Breast epithelium (tissue), 4 donors: ENCODE measurements at regions not wholly inside any gene's neighbourhood (a gene's known extent, or its start where the extent isn't known, plus 50 kb on each side); places are given as distances from the start of the nearest gene placed in this dataset.

Experiments
- DNase-seq, 2 donors: peaks; one replicate each; pipeline ENCODE4 v3.0.0-alpha.2; 2019; ENCODE audit warnings: low spot score in 2 of 2
- H3K27ac ChIP-seq, 2 donors: fragments of 200-600 bp; sonication (generic) in 1 of 2; one replicate each; pipeline ENCODE4 v1.5.1; 2016 to 2019; ENCODE audit warnings: mild to moderate bottlenecking in 1 of 2
- H3K27me3 ChIP-seq, 2 donors: fragments of 200-600 bp; sonication (generic) in 1 of 2; one replicate each; pipeline versions ENCODE4 v1.5.1 to v1.6.0; 2017 to 2019; ENCODE audit warnings: control low read depth in 1 of 2, mild to moderate bottlenecking in 1 of 2
- H3K36me3 ChIP-seq: fragments of 200-600 bp; one replicate; pipeline ENCODE4 v1.5.1; 2019
- H3K4me1 ChIP-seq, 2 donors: fragments of 200-600 bp; sonication (generic); one replicate each; pipeline ENCODE4 v1.5.1; 2016 to 2019; ENCODE audit warnings: control low read depth in 1 of 2
- H3K4me3 ChIP-seq, 3 donors: fragments of 200-600 bp; sonication (generic); 1 replicate in 2 of 3; 2 replicates in 1 of 3; pipeline ENCODE4 v1.5.1; 2016 to 2019; ENCODE audit warnings: mild to moderate bottlenecking in 3 of 3, moderate library complexity in 2 of 3
- H3K9me3 ChIP-seq, 2 donors: fragments of 200-600 bp; sonication (generic) in 1 of 2; one replicate each; pipeline ENCODE4 v1.5.1; 2016 to 2019; ENCODE audit warnings: control low read depth in 1 of 2
- POLR2A ChIP-seq: fragments of 450-650 bp; IDR thresholded peaks from one replicate; pipeline ENCODE4 v1.6.1; 2016; ENCODE audit warnings: antibody characterized with exemption, mild to moderate bottlenecking, moderate library complexity
- POLR2AphosphoS5 ChIP-seq, 3 donors: sonication (generic); formaldehyde crosslinking; IDR thresholded peaks; one replicate each; pipeline ENCODE4 v1.6.1; 2017; ENCODE audit warnings: antibody characterized with exemption in 3 of 3
- intact Hi-C: fragments of 100-400 bp; cut with DNase I; formaldehyde crosslinking; loops from one replicate; pipeline ENCODE4 v1.15.1; 2023; ENCODE audit warnings: low total_unique reads
- TF ChIP-seq, protein P1 (sequence below), 3 donors: fragments of 450-650 bp; IDR thresholded peaks; one replicate each; pipeline ENCODE4 v1.5.1; 2016 to 2017; ENCODE audit warnings: antibody characterized with exemption in 3 of 3, mild to moderate bottlenecking in 3 of 3, moderate library complexity in 3 of 3

DNA sequence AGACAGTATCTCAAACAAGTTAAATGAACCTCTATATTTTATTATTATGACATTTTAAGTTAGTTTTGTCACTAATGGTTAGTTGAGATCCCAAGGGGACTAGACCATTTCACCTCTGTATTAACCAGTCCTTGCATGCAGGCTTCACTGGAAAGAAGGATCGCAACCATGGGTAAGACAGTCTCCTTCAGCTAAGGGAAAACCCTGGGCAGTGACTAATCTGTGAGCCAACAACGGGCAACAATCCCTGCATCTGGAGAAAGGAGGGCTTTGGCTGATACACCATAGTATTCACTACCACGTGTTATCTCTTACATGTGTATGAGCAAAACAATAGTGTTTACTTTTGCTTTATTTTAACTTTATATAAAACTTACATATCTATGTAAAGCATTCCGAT lies 708.8 kb upstream of the CHRM3 start:
- H3K4me1 ChIP-seq, result no peaks in the 10 kb centered on the region
- DNase-seq, result no peak
- no peak overlapping the region for H3K4me3 ChIP-seq
- H3K27me3 ChIP-seq, result no peaks in the 10 kb centered on the region
- TF ChIP-seq, protein P1, sequence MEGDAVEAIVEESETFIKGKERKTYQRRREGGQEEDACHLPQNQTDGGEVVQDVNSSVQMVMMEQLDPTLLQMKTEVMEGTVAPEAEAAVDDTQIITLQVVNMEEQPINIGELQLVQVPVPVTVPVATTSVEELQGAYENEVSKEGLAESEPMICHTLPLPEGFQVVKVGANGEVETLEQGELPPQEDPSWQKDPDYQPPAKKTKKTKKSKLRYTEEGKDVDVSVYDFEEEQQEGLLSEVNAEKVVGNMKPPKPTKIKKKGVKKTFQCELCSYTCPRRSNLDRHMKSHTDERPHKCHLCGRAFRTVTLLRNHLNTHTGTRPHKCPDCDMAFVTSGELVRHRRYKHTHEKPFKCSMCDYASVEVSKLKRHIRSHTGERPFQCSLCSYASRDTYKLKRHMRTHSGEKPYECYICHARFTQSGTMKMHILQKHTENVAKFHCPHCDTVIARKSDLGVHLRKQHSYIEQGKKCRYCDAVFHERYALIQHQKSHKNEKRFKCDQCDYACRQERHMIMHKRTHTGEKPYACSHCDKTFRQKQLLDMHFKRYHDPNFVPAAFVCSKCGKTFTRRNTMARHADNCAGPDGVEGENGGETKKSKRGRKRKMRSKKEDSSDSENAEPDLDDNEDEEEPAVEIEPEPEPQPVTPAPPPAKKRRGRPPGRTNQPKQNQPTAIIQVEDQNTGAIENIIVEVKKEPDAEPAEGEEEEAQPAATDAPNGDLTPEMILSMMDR (IDR thresholded peaks at IDR 0.05), result no peak
- no peak for TF ChIP-seq POLR2AphosphoS5 (IDR thresholded peaks at IDR 0.05)
- TF ChIP-seq POLR2A, result no peak
- intact Hi-C loops, result no loop called here
- H3K27ac ChIP-seq, result no peak overlapping the region
- no peaks in the 10 kb centered on the region for H3K9me3 ChIP-seq
- H3K36me3 ChIP-seq, result no peaks in the 10 kb centered on the region

DNA sequence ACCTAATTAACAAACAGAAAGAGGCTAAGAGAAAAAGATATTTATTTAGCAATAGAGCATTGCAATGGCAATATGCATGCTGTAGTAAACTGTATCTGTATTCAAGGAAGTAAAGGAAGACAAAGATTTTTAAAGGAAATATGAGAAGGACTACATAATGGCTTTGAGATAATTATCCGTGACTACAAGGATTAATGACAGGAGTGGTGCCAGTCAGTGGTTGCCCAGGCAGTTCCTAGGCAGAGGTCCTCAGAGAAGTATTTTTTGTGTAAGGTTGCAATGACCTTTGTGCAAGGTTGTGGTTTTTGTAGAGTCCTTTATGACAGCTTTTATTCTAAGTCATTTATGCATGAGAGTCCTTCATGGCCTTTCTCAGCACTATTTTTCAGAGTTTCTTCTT lies 711.1 kb upstream of the CHRM3 start:
- intact Hi-C loops, result no loop called here
- H3K27ac ChIP-seq, result no peak overlapping the region
- H3K27me3 ChIP-seq, result no peaks in the 10 kb centered on the region
- DNase-seq, result no peak
- H3K4me3 ChIP-seq, result no peak overlapping the region
- no peaks in the 10 kb centered on the region for H3K9me3 ChIP-seq
- H3K36me3 ChIP-seq, result no peaks in the 10 kb centered on the region
- H3K4me1 ChIP-seq, result no peaks in the 10 kb centered on the region
- no peak for TF ChIP-seq POLR2AphosphoS5 (IDR thresholded peaks at IDR 0.05)
- TF ChIP-seq, protein P1 (IDR thresholded peaks at IDR 0.05), result no peak
- TF ChIP-seq POLR2A, result no peak

- Histone ChIP-seq H3K27ac (no peak overlapping the region), H3K4me3 (no peak overlapping the region), H3K36me3 (no peaks in the 10 kb centered on the region), H3K4me1 (no peaks in the 10 kb centered on the region), H3K27me3 (no peaks in the 10 kb centered on the region), H3K9me3 (no peaks in the 10 kb centered on the region)
- TF ChIP-seq, protein P1 (IDR thresholded peaks at IDR 0.05), result no peak
- TF ChIP-seq POLR2AphosphoS5 (IDR thresholded peaks at IDR 0.05) (no peak), POLR2A (no peak)
- intact Hi-C loops, result no loop called here
- no peak for DNase-seq
These were observed 712.1 kb upstream of the CHRM3 start for GRCh38 chr1:238674316-238674715.

DNA sequence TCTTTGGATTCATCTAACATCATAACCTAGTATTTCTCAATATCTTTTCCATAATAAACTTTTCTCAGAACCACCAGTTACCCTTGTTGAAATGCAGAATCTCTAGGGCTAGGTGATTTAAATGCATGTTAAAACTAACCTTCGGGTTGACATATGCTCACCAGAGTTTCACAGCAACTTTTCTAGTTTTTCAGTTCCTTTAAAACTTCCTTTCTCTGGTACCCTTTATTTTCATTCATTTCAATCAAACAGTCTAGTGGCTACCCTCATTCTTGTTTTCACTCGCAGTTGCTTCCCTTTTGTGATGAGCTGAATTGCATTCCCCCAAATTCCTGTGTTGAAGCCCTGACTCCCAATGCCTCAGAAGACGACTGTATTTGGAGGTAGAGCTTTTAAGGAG lies 712.8 kb upstream of the CHRM3 start:
- Histone ChIP-seq H3K27ac (no peak overlapping the region), H3K9me3 (no peaks in the 10 kb centered on the region), H3K4me1 (no peaks in the 10 kb centered on the region), H3K4me3 (no peak overlapping the region), H3K27me3 (no peaks in the 10 kb centered on the region), H3K36me3 (no peaks in the 10 kb centered on the region)
- intact Hi-C loops, result no loop called here
- no peak for DNase-seq
- TF ChIP-seq POLR2A, result no peak
- TF ChIP-seq, protein P1 (IDR thresholded peaks at IDR 0.05), result no peak
- TF ChIP-seq POLR2AphosphoS5 (IDR thresholded peaks at IDR 0.05), result no peak

DNA sequence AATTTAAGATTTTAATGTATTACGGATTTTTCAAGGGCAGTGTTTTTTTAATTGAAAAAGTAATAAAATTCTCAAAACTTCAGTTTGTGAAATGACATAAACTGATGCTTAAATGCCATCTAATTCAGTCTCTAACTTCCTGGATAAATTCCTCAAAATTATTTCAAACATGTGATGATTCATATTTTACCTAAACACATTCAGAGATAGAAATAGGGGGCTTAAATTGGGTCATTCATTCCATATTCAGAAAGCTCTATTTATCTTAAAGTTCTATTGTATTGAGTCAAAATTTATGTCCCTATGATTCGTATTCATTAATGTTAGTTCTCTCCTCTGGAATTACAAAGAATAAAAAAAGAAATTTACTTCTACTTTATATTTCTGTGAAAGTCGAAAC lies 713.6 kb upstream of the CHRM3 start:
- H3K9me3 ChIP-seq, result no peaks in the 10 kb centered on the region
- no peaks in the 10 kb centered on the region for H3K4me1 ChIP-seq
- no peak overlapping the region for H3K4me3 ChIP-seq
- intact Hi-C loops, result no loop called here
- H3K27me3 ChIP-seq, result no peaks in the 10 kb centered on the region
- H3K27ac ChIP-seq, result no peak overlapping the region
- DNase-seq, result no peak
- H3K36me3 ChIP-seq, result no peaks in the 10 kb centered on the region
- TF ChIP-seq, protein P1 (IDR thresholded peaks at IDR 0.05), result no peak
- TF ChIP-seq POLR2AphosphoS5 (IDR thresholded peaks at IDR 0.05) (no peak), POLR2A (no peak)
